Thyroid gland (tissue), 4 donors: ENCODE measurements at regions not wholly inside any gene's neighbourhood (a gene's known extent, or its start where the extent isn't known, plus 50 kb on each side); places are given as distances from the start of the nearest gene placed in this dataset.

ENCODE experiments used
- POLR2A ChIP-seq, 2 donors: fragments of 450-650 bp; IDR thresholded peaks; one replicate each; pipeline ENCODE4 v1.6.1; 2017; ENCODE audit warnings: antibody characterized with exemption in 2 of 2, mild to moderate bottlenecking in 2 of 2, moderate library complexity in 1 of 2
- TF ChIP-seq, protein P1 (sequence below), 6 experiments: fragments of 200-600 bp in 3 of 6; fragments of 450-650 bp in 3 of 6; sonication (generic) in 3 of 6; IDR thresholded peaks; one replicate each; pipeline ENCODE4 v1.5.1; 2016 to 2019; ENCODE audit warnings: antibody characterized with exemption in 6 of 6, mild to moderate bottlenecking in 2 of 6, inconsistent platforms in 1 of 6, moderate library complexity in 1 of 6

DNA sequence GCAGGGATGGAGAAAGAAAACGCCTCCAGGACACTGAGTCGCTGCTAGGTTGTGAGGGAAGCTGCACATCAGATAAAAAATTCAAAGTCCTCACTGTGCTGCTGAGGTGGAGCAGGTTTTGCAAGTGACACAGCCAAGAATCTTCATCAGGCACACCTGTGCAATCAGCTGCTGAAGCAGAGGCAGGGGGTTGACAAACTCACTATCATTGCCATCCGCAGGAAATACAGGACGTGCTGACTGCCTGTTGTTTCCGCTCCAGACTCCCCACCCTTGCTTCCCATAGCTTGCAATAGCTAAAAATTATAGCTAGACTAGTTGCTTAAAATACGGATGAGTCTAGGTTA, 147.8 kb upstream of the FHL2 start:
- no peak for TF ChIP-seq POLR2A (IDR thresholded peaks at IDR 0.05)
- TF ChIP-seq, protein P1, sequence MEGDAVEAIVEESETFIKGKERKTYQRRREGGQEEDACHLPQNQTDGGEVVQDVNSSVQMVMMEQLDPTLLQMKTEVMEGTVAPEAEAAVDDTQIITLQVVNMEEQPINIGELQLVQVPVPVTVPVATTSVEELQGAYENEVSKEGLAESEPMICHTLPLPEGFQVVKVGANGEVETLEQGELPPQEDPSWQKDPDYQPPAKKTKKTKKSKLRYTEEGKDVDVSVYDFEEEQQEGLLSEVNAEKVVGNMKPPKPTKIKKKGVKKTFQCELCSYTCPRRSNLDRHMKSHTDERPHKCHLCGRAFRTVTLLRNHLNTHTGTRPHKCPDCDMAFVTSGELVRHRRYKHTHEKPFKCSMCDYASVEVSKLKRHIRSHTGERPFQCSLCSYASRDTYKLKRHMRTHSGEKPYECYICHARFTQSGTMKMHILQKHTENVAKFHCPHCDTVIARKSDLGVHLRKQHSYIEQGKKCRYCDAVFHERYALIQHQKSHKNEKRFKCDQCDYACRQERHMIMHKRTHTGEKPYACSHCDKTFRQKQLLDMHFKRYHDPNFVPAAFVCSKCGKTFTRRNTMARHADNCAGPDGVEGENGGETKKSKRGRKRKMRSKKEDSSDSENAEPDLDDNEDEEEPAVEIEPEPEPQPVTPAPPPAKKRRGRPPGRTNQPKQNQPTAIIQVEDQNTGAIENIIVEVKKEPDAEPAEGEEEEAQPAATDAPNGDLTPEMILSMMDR (IDR thresholded peaks at IDR 0.05): no peak
